ENCODE measurements at regions not wholly inside any gene's neighbourhood (a gene's known extent, or its start where the extent isn't known, plus 50 kb on each side); places are given as distances from the start of the nearest gene placed in this dataset.

DNA sequence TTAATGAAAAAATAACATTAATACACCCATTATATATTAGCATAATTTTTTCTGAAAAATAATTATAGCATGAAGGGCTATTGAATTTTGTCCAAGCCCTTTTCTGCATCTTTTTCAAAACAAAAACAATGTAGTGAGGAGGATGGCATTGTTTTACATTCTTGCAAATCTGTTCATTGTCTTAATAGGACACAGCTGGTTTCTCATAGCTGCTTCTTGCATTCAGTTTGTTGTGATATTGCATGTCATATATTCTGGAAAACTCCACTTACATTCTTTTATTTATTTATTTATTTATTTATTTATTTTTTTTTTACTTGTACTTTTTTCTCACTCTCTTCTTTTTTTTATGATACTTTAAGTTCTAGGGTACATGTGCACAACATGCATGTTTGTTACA lies 107.4 kb downstream of the NR1D2 start:
- no peaks in the 10 kb centered on the region for H3K9me3 ChIP-seq
- DNase-seq, result no peak
- intact Hi-C loops (cut with DNase I; ENCODE audit: low total_unique reads), result no loop called here

DNA sequence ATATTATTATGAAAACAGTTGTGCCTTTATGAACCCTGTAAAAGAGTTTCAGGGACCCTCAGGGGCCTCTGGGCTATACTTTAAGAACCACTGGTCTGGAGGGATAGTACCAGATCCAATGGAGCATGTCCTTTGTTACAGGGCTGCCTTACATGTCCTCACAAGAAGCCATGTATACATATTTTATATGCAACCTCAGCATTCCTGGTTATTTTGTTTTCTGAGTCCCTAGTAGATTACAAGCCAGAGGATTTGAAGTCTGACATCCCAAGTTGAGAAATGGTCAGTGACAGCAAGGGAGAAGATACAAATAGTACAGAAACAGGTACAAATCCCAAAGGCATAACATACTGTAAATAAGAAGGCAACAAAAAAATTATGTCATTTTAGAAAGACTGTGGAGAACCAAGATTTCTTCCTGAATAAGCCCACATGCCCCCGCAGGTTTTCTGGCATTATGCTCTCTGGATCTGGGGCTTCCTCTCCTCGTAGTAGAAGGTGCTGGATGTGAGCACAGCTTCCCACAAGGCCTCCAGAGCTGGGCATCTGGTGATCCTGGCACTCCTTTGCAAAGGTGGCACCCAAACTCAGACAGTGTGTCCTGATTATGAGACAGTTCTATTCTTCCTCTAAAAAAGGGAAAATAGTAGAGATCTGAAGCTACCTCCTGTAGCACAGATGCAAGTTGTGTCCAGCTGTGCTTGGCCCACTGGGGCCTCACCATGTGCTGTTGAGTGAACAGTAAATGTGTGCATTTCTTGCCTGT lies 114.0 kb downstream of the NR1D2 start:
- TF ChIP-seq EP300 (IDR thresholded peaks at IDR 0.05) (no peak), CTCF (IDR thresholded peaks at IDR 0.05) (no peak), POLR2AphosphoS5 (IDR thresholded peaks at IDR 0.05) (no peak), POLR2A (IDR thresholded peaks at IDR 0.05) (no peak)
- H3K4me1 ChIP-seq, result no peaks in the 10 kb centered on the region
- WGBS, 5 donors, result 67 to 86% (median 81%) methylated on average over 2 of the region's 2 CpGs
- no peak overlapping the region for H3K27ac ChIP-seq
- no peaks in the 10 kb centered on the region for H3K9me3 ChIP-seq
- no peaks in the 10 kb centered on the region for H3K36me3 ChIP-seq
- no peak for DNase-seq
- no peaks in the 10 kb centered on the region for H3K27me3 ChIP-seq
- no peak overlapping the region for H3K4me3 ChIP-seq
- intact Hi-C loops (cut with DNase I; ENCODE audit: low total_unique reads), result no loop called here

More for the DNA sequence above, 107.4 kb downstream of the NR1D2 start:
- Histone ChIP-seq H3K27ac (no peak overlapping the region), H3K4me3 (no peak overlapping the region), H3K27me3 (no peaks in the 10 kb centered on the region), H3K36me3 (no peaks in the 10 kb centered on the region), H3K4me1 (no peaks in the 10 kb centered on the region)
- TF ChIP-seq POLR2AphosphoS5 (IDR thresholded peaks at IDR 0.05) (no peak), EP300 (IDR thresholded peaks at IDR 0.05) (no peak), CTCF (IDR thresholded peaks at IDR 0.05) (no peak), POLR2A (IDR thresholded peaks at IDR 0.05) (no peak)

GRCh38 chr3:24060055-24060454 lies 115.0 kb downstream of the NR1D2 start:
- Histone ChIP-seq H3K4me1 (no peaks in the 10 kb centered on the region), H3K4me3 (no peak overlapping the region), H3K27me3 (no peaks in the 10 kb centered on the region), H3K27ac (peak overlapping the region in 1 of 5 donors; percentile 27), H3K9me3 (no peaks in the 10 kb centered on the region), H3K36me3 (no peaks in the 10 kb centered on the region)
- WGBS, 5 donors, result 54 to 77% (median 70%) methylated on average over 3 of the region's 3 CpGs
- intact Hi-C loops (cut with DNase I; ENCODE audit: low total_unique reads), result no loop called here
- peak in 1 of 2 donors; percentile 41 for DNase-seq
- TF ChIP-seq POLR2AphosphoS5 (IDR thresholded peaks at IDR 0.05) (no peak), EP300 (IDR thresholded peaks at IDR 0.05) (no peak), CTCF (IDR thresholded peaks at IDR 0.05) (no peak), POLR2A (IDR thresholded peaks at IDR 0.05) (no peak)

DNA sequence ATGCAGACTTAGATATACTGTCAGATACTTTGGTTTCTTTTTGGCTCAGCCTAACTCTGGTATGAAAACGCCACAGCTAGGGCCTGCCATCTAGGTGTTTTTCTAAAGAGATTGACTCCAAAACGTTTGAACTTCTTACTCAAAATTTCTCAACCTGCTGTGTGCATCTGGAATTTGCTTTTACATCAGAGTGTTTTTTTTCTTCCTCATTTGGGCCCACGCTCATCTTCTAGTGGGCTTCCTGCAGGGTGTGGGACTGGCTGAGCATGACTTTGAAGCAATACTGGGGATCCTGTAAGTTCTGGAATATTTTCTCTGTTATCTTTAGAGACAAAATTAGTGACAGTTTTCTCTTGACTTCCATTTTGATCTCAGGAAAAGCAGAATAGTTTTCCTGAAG lies 117.8 kb downstream of the NR1D2 start:
- no peak overlapping the region for H3K27ac ChIP-seq
- TF ChIP-seq CTCF (IDR thresholded peaks at IDR 0.05), result no peak
- TF ChIP-seq EP300 (IDR thresholded peaks at IDR 0.05), result no peak
- TF ChIP-seq POLR2AphosphoS5 (IDR thresholded peaks at IDR 0.05), result no peak
- no peak for TF ChIP-seq POLR2A (IDR thresholded peaks at IDR 0.05)
- no peak for DNase-seq
- H3K36me3 ChIP-seq, result no peaks in the 10 kb centered on the region
- 55 to 66% (median 65%) methylated on average over 3 of the region's 3 CpGs for WGBS, 5 donors
- H3K4me1 ChIP-seq, result no peaks in the 10 kb centered on the region
- H3K4me3 ChIP-seq, result no peak overlapping the region
- no peaks in the 10 kb centered on the region for H3K9me3 ChIP-seq
- no peaks in the 10 kb centered on the region for H3K27me3 ChIP-seq
- intact Hi-C loops (cut with DNase I; ENCODE audit: low total_unique reads), result no loop called here

Measured in stomach (tissue), 8 donors.